Heart right ventricle (tissue), 16 donors: ENCODE measurements at regions not wholly inside any gene's neighbourhood (a gene's known extent, or its start where the extent isn't known, plus 50 kb on each side); places are given as distances from the start of the nearest gene placed in this dataset.

ENCODE experiments used
- ATAC-seq, 8 donors: fragments of 200-7000 bp; cut with Tn5 transposase; one replicate each; pipeline ENCODE4 v1.9.1; 2020; ENCODE audit warnings: mild to moderate bottlenecking in 8 of 8, moderate library complexity in 8 of 8, moderate number of reproducible peaks in 1 of 8
- DNase-seq, 2 donors: peaks; one replicate each; pipeline ENCODE4 v3.0.0-alpha.2; 2020
- H3K27ac ChIP-seq, 10 donors: fragments of 200-600 bp; sonication (generic) in 2 of 10; one replicate each; pipeline versions ENCODE4 v1.5.0 to v1.8.0; 2020 to 2022; ENCODE audit warnings: mild to moderate bottlenecking in 3 of 10
- H3K27me3 ChIP-seq, 7 donors: fragments of 200-600 bp; one replicate each; pipeline ENCODE4 v1.8.0; 2021 to 2022; ENCODE audit warnings: mild to moderate bottlenecking in 2 of 7
- H3K36me3 ChIP-seq, 9 donors: fragments of 200-600 bp; sonication (generic) in 1 of 9; one replicate each; pipeline versions ENCODE4 v1.5.0 to v1.8.0; 2020 to 2022; ENCODE audit warnings: mild to moderate bottlenecking in 2 of 9
- H3K4me1 ChIP-seq, 9 donors: fragments of 200-600 bp; sonication (generic) in 1 of 9; one replicate each; pipeline versions ENCODE4 v1.5.0 to v1.8.0; 2020 to 2022; ENCODE audit warnings: mild to moderate bottlenecking in 4 of 9
- H3K4me3 ChIP-seq, 10 donors: fragments of 200-600 bp; sonication (generic) in 2 of 10; one replicate each; pipeline versions ENCODE4 v1.5.0 to v1.8.0; 2020 to 2022; ENCODE audit warnings: mild to moderate bottlenecking in 7 of 10, moderate library complexity in 2 of 10
- H3K9me3 ChIP-seq, 11 donors: fragments of 200-600 bp in 10 of 11; sonication (generic) in 2 of 11; one replicate each; pipeline versions ENCODE4 v1.5.0 to v1.8.0; 2013 to 2022; ENCODE audit warnings: mild to moderate bottlenecking in 2 of 11, control low read depth in 1 of 11, moderate library complexity in 1 of 11
- CTCF ChIP-seq, 9 donors: fragments of 200-600 bp; sonication (generic) in 2 of 9; IDR thresholded peaks; one replicate each; pipeline versions ENCODE4 v1.5.0 to v1.8.0; 2021 to 2022; ENCODE audit warnings: antibody characterized with exemption in 9 of 9, mild to moderate bottlenecking in 5 of 9, moderate library complexity in 1 of 9
- WGBS, 2 donors: extraction: QIAGEN DNeasy Blood & Tissue Kit; methylation state at CpG; one replicate each; pipeline ENCODE4 v1.1.7; 2013; ENCODE audit warnings: inconsistent platforms in 1 of 2; 5-methylcytosine and 5-hydroxymethylcytosine counted together
- intact Hi-C, 10 donors: fragments of 100-400 bp; cut with DNase I; formaldehyde crosslinking; loops; one replicate each; pipeline versions ENCODE4 v1.11.1 to v1.14.2; 2022
- donor health status: Arrhythmogenic right ventricular cardiomyopathy.
- donor health status: ischemic (EF 13 %, LVEDD 7.1; RV severe dilation, severe dysfunction).
- donor health status: healthy with polysubstance abuse.
- donor health status: DM: no; HTN: yes; CAD: no.
- donor health status: DM: no; HTN: no; CAD: no.
- donor health status: ischemic (EF 25% LVEDD 6.9; RV normal size, moderate dysfunction).
- donor health status: ischemic (EF 25% LVEDD 5.7; RV mildly dilated, moderate dysfunction).
- donor health status: healthy.
- donor health status: DM: yes; HTN: yes; CAD: no.
- donor health status: Ischemic cardiomyopathy.
- donor health status: ischemic (EF 35%, LVEDD 5.7; RV mildly dilated, moderate dysfunction).
- donor health status: nonischemic (EF 11% LVEDD 7.7; RV severe dilation, severe dysfunction).
- donor health status: DM: yes; HTN: yes; CAD: no.
- donor health status: PGD.
- donor health status: ischemic (EF 29% LVEDD 5.4; RV normal size, mild dysfunction).
- donor health status: nonischemic (EF 23%, LVEDD 6.1; RV moderate dilation, normal function).

GRCh38 chr2:82316586-82316985, 2012.0 kb upstream of the LRRTM1 start:
- Histone ChIP-seq H3K9me3 (no peaks in the 10 kb centered on the region), H3K4me3 (no peak overlapping the region), H3K4me1 (no peaks in the 10 kb centered on the region), H3K27me3 (no peaks in the 10 kb centered on the region), H3K27ac (no peak overlapping the region), H3K36me3 (no peaks in the 10 kb centered on the region)
- 52 to 62% methylated on average over 1 of the region's 1 CpG for WGBS, 2 donors
- DNase-seq: no peak
- intact Hi-C loops: no loop called here
- ATAC-seq: no peak
- TF ChIP-seq CTCF (IDR thresholded peaks at IDR 0.05): no peak

GRCh38 chr2:82314836-82315472, 2010.4 kb upstream of the LRRTM1 start:
- TF ChIP-seq CTCF (IDR thresholded peaks at IDR 0.05): no peak
- Histone ChIP-seq H3K4me1 (no peaks in the 10 kb centered on the region), H3K9me3 (peaks cover 0 to 7% (median 0%) of the 10 kb centered on the region in 11 donors), H3K27me3 (no peaks in the 10 kb centered on the region), H3K4me3 (no peak overlapping the region), H3K27ac (no peak overlapping the region), H3K36me3 (no peaks in the 10 kb centered on the region)
- ATAC-seq (no peak), DNase-seq (no peak)
- WGBS, 2 donors: 55 to 58% methylated on average over 1 of the region's 1 CpG
- intact Hi-C loops: no loop called here

- Histone ChIP-seq H3K9me3 (peaks cover 0 to 7% (median 0%) of the 10 kb centered on the region in 11 donors), H3K4me1 (no peaks in the 10 kb centered on the region), H3K27ac (no peak overlapping the region), H3K36me3 (no peaks in the 10 kb centered on the region), H3K27me3 (no peaks in the 10 kb centered on the region), H3K4me3 (no peak overlapping the region)
- intact Hi-C loops: no loop called here
- no peak for TF ChIP-seq CTCF (IDR thresholded peaks at IDR 0.05)
- ATAC-seq (no peak), DNase-seq (no peak)
Observed at GRCh38 chr2:82307511-82307910, 2003.0 kb upstream of the LRRTM1 start.

GRCh38 chr2:82301506-82301905, 1997.0 kb upstream of the LRRTM1 start:
- Histone ChIP-seq H3K9me3 (peaks cover 0 to 17% (median 3%) of the 10 kb centered on the region in 11 donors), H3K36me3 (no peaks in the 10 kb centered on the region), H3K4me1 (no peaks in the 10 kb centered on the region), H3K4me3 (no peak overlapping the region), H3K27me3 (no peaks in the 10 kb centered on the region), H3K27ac (no peak overlapping the region)
- ATAC-seq (no peak), DNase-seq (no peak)
- 93 to 96% methylated on average over 5 of the region's 5 CpGs for WGBS, 2 donors
- no peak for TF ChIP-seq CTCF (IDR thresholded peaks at IDR 0.05)
- intact Hi-C loops: no loop called here
